GM11168 (cell line): ENCODE measurements at regions not wholly inside any gene's neighbourhood (a gene's known extent, or its start where the extent isn't known, plus 50 kb on each side); places are given as distances from the start of the nearest gene placed in this dataset.

Experiments
- in situ Hi-C: fragments of 300-500 bp; cut with MboI; formaldehyde crosslinking; loops from one replicate; pipeline ENCODE4 v1.12.0; 2022; ENCODE audit warnings: low sequenced_read_pairs; ENCODE audit not compliant: unreplicated experiment

- in situ Hi-C loops, result loop anchor here (25.0 kb wide), 1 partner anchor 1243 kb away; no protein-coding TSS in a partner anchor
These were observed 281.7 kb downstream of the CDC5L start for GRCh38 chr6:44668976-44669934.

- in situ Hi-C loops, result loop anchor here (25.0 kb wide), 1 partner anchor 1242 kb away; no protein-coding TSS in a partner anchor
These were observed 282.6 kb downstream of the CDC5L start for GRCh38 chr6:44670146-44670545.

GRCh38 chr6:44671333-44671732 is 283.8 kb downstream of the CDC5L start:
- in situ Hi-C loops, result loop anchor here (25.0 kb wide), 1 partner anchor 1241 kb away; no protein-coding TSS in a partner anchor

- in situ Hi-C loops, result loop anchor here (25.0 kb wide), 1 partner anchor 1240 kb away; no protein-coding TSS in a partner anchor
These were observed 284.6 kb downstream of the CDC5L start for GRCh38 chr6:44672086-44672485.

- in situ Hi-C loops, result loop anchor here (25.0 kb wide), 1 partner anchor 1239 kb away; no protein-coding TSS in a partner anchor
These were observed 285.3 kb downstream of the CDC5L start for GRCh38 chr6:44672841-44673240.

- in situ Hi-C loops, result loop anchor here (25.0 kb wide), 1 partner anchor 1238 kb away; no protein-coding TSS in a partner anchor
These were observed 287.0 kb downstream of the CDC5L start for GRCh38 chr6:44674226-44675155.

GRCh38 chr6:44675449-44675848 is 287.9 kb downstream of the CDC5L start:
- in situ Hi-C loops, result no loop called here

- in situ Hi-C loops, result no loop called here
These were observed 288.8 kb downstream of the CDC5L start for GRCh38 chr6:44676246-44676790.

- in situ Hi-C loops, result no loop called here
These were observed 289.4 kb downstream of the CDC5L start for GRCh38 chr6:44676826-44677433.

GRCh38 chr6:44678252-44678935 is 290.9 kb downstream of the CDC5L start:
- in situ Hi-C loops, result no loop called here

- in situ Hi-C loops, result no loop called here
These were observed 292.1 kb downstream of the CDC5L start for GRCh38 chr6:44679438-44680201.

- in situ Hi-C loops, result no loop called here
These were observed 292.8 kb downstream of the CDC5L start for GRCh38 chr6:44680202-44680720.

GRCh38 chr6:44681761-44682160 is 294.3 kb downstream of the CDC5L start:
- in situ Hi-C loops, result no loop called here

- in situ Hi-C loops, result no loop called here
These were observed 294.8 kb downstream of the CDC5L start for GRCh38 chr6:44682280-44682679.

GRCh38 chr6:44682987-44683779 is 295.7 kb downstream of the CDC5L start:
- in situ Hi-C loops, result no loop called here

- in situ Hi-C loops, result no loop called here
These were observed 297.7 kb downstream of the CDC5L start for GRCh38 chr6:44685213-44685612.

GRCh38 chr6:44696099-44696498 is 308.6 kb downstream of the CDC5L start:
- in situ Hi-C loops, result no loop called here
